ENCODE measurements at regions not wholly inside any gene's neighbourhood (a gene's known extent, or its start where the extent isn't known, plus 50 kb on each side); places are given as distances from the start of the nearest gene placed in this dataset.

DNA sequence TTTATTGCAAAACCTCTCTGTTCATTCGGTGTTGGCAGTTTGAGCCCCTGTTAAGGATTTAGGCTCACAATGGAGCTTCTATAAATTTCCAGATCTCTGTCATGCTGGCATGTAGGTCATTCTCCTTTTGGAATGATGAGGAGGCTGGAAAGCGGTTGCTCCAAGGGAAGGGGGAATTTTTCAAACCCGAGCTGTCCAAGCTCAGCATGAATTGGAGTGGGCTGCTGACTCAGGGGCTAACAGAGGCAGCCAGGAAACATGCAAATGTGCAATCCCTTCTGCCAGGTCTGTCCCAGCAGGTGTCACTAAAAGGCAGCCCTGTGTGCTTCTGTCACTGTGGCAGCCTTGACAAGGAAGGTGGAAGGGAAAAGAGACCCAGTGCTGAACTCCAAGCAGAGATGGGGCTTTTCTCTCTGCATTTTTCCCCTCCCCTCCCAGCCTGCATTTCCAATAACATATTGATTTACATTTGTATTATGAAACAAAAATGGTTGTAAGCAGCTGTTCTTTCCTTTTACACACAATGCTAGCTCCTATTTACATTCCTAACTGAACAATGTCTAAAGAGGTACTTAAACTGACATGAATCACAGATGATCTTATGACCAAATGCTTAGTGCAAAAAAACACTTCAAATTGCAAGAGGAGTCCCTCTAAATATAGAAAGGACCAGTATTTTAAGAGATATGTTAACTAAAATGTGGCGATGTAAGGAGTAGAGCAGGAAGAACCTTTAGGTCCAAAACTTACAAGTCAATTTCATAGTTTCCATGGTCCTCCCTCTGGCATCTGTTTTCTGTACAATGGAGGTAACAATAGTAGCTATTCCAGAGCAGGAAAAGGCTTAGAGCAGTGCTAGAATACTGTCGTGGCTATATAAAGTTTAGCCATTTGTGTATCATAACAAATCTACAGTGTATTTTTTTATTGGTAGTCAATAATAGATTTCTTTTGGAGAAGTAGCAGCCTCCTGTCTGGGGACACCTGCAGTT is 84.5 kb upstream of the ATP10A start:
- DNase-seq = no peak

DNA sequence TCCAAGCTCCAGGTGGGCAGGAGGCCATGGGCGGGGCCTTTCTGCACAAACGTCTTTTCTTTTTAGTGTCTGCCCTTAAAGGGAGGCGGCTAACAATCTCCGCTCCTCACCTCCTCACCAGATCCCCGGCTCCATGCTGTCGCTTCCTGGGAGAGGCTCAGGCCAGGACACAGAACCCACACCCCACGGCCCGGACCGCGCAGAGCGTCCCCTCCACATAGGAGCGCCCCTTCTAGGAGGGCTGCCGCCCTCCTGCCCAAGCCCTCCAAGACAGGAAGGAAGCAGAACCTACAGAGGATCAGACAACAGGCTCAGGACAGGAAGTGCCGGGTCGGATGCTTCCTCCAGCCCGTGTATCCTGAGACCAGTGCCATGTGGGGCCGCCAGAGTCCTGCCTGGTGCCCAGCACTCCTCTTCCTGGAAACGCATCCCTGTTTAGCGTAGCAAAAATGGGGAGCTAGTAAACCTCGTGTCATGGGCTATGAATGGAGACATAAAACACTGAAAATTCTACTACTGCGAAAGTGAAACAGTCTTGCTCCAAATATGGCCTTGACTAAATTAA is 83.2 kb upstream of the ATP10A start:
- DNase-seq = no peak

DNA sequence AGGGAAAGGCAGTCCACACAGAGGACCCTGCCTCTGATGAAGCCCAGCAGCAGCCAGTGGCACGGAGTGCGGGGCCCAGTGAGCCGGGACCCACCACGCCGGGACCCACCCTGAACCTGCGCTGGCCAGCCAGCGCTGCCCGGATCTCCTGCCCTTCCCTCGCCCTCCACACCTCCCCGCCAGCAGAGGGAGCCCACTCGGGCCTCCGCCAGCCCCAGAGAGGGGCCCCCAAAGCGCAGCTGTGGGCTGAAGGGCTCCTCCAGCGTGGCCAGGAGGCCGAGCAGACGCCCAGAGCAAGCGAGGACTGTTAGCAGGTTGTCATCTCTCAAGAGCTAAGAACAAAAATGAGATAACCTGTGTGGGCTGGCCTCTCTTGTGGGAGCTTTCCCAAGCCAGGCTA is 81.3 kb upstream of the ATP10A start:
- no peak for DNase-seq

DNA sequence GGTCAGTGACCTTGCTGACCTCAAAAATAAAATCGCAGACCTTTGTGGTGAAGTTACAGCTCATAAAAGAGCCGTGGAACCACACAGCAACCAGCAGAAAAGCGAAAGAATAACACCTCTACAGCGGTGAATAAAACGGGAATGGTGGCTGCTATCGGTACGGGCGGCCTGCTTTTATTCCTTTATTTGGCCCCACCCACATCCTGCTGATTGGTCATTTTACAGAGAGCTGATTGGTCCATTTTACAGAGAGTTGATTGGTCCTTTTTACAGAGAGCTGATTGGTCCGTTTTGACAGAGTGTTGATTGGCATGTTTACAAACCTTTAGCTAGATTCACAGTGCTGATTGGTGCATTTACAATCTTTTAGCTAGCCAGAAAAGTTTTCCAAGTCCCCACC is 80.7 kb upstream of the ATP10A start:
- DNase-seq = no peak

DNA sequence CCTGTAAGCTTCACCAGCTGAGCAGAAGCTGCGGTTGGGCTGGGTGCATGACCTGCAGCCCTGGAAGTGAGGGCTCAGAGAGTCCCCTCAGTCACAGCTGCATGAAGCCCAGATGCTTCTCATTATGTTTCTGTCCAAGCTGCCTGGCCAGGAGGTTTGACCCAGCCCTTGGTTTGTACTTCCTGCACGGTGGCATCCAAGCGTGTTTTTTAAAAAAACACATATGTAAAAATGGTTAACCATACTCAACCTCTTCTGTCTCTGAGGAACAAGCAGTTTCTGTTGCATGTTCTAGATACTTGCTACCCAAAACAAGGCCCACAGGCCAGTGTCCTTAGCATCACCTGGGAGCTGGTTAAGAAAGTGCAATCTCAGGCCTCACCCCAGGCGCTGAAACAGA is 76.0 kb upstream of the ATP10A start:
- DNase-seq = no peak

DNA sequence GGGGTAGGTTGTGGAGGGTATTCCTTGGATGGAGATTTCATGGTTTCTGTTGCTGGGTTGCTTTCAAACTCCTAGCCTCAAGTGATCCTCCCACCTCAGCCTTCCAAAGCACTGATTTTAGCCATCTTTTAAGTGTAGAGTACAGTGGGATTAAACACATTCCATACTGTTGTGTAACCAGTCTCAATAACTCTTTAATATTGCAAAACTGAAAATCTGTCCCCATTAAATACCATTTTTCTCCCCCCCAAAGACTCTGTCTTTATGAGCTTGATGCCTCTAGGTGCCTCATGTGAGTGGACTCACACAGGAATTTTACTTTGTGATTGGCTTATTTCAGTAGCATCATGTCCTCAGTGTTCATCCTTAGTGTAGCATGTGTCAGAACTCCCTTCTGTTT is 74.7 kb upstream of the ATP10A start:
- no peak for DNase-seq

DNA sequence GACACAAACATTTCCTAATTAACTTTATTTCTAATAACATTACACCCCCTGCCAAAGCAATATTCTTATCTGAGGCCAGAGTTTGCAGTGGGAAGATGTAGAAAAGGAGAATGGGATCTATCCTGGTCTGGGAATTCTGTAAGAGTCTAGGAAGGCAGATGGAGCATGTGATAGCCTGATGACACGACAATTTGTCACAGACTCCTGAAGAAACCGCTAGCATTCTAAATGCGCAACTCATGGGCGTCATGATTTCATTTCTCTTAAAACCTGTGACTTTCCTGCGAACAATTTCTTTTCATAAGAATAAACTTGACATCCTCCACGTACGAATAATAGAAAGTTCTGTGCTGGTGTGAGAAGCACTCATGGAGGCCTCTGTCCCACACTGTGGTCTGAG is 72.9 kb upstream of the ATP10A start:
- DNase-seq = no peak

DNA sequence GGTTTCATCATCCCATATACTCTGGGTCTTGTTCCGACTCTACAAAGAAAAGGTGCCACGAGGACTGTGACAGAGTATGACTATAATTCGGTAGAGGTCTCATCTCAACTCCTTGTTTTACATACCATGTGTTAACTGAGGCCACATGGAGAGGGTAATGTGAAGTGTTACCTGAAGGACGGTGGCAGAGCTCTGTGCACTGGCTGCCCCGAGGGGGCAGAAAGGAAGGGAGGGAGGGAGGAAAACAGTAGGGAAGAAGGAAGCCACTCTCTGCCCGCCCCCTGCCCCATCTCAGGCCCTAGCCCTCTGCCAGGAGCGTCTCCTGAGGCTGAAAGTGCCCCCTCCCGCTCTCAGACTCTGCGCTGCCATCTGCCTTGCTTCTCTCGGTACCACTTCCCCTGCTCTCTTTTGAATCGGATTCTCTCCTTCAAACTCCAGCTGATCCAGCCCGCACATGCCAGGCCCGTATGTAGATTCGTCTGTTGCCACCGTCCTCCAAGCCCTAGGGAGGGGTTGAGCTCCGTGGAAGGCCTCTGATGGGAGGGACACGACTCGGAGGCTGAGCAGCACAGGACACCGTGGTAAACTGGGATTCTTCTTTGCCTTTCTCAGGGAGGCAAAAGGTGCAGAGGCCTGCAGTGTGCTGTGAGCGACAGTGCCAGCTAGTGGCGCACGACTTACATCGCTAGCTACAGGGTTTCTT is 70.5 kb upstream of the ATP10A start:
- peak; percentile 53 for DNase-seq

DNA sequence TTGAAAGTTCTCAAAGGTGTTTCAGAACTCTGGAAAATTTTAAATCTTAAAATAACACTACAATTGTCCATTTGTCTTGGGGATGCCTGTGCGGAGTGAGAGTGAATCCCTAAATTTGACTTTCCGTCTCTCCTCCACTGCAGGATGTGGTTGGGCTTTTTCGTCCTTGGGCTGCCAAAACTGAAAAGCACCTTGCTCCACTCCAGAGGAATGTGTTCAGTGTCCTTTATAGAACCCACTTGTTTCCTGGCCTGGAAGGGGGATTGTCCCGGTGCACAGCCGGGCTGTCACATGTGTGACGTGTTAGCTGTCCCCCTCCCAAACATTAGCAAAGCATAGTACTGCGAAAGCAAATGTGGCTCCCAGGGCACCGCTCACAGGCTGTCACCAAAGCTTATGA is 69.6 kb upstream of the ATP10A start:
- no peak for DNase-seq

DNA sequence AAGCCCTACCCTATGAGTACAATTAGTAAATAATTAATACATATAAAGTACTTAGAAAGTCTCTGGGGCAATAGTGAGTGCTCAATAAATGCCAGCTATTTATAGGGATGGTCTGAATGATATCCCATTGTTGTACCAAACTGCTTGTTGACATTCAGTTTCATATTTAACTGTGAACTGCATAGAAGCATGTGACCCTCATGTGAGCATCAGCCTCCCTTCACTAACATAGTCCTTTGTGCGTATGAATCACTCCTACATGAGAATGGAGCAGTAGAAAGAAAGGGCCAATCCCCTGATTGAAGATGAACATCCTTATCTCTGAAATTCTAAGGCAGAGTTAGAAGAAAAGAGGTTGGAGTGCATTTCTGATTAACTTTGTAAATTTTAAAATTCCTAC is 68.7 kb upstream of the ATP10A start:
- no peak for DNase-seq

DNA sequence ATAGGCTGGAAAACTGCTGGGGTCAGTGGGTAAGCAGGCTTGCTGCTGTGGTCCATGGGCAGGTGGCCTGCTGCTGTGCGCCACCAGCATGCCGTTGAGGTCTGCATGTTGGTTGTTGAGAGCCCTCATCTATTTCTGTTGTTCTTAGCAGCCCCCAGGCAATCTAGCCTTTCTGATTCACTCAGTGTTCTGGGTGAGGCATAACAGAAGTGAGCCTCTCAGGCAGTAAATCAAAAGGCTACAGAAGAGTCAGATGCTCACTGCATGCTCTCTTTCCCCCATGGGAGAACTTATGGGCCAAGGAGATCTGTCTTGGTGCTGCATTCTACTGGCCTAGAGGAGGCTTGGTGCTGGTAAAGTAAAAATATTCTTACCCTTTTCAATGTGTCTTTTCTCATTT is 67.8 kb upstream of the ATP10A start:
- DNase-seq = no peak
